Right lobe of liver (tissue), 4 donors: ENCODE measurements at regions not wholly inside any gene's neighbourhood (a gene's known extent, or its start where the extent isn't known, plus 50 kb on each side); places are given as distances from the start of the nearest gene placed in this dataset.

ENCODE experiments used
- POLR2A ChIP-seq: fragments of 450-650 bp; IDR thresholded peaks from one replicate; pipeline ENCODE4 v1.6.1; 2017; ENCODE audit warnings: antibody characterized with exemption, mild to moderate bottlenecking
- TF ChIP-seq, protein P1 (sequence below), 4 donors: fragments of 200-600 bp in 3 of 4; fragments of 450-650 bp in 1 of 4; IDR thresholded peaks; one replicate each; pipeline versions ENCODE4 v1.5.1 to v1.8.0; 2016 to 2022; ENCODE audit warnings: antibody characterized with exemption in 4 of 4, mild to moderate bottlenecking in 2 of 4
- donor health status: DM: no; HTN: no; CAD: no.
- donor health status: DM: no; HTN: no; CAD: no.
- donor health status: DM: no; HTN: yes; CAD: no.

DNA sequence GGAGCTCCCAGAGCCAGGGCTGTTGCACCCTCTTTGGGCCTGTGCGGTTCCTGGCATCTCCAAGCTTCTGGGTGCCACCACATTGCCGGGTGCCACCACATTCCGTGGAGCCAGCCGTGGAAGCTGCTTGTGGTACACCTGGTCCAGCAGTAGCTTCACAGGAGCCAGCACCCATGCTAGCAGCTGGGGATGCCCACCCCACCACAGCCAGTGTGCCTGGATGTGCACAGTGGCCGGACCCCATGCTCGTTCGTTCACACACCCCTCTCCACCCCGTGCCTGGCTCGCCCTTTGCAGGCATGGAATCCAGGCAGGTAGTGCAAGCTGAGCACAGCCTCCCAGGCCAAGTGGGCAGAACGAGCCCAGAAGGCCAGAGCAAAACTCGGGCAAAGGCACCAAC lies 1029.8 kb upstream of the GBE1 start:
- TF ChIP-seq, protein P1, sequence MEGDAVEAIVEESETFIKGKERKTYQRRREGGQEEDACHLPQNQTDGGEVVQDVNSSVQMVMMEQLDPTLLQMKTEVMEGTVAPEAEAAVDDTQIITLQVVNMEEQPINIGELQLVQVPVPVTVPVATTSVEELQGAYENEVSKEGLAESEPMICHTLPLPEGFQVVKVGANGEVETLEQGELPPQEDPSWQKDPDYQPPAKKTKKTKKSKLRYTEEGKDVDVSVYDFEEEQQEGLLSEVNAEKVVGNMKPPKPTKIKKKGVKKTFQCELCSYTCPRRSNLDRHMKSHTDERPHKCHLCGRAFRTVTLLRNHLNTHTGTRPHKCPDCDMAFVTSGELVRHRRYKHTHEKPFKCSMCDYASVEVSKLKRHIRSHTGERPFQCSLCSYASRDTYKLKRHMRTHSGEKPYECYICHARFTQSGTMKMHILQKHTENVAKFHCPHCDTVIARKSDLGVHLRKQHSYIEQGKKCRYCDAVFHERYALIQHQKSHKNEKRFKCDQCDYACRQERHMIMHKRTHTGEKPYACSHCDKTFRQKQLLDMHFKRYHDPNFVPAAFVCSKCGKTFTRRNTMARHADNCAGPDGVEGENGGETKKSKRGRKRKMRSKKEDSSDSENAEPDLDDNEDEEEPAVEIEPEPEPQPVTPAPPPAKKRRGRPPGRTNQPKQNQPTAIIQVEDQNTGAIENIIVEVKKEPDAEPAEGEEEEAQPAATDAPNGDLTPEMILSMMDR (IDR thresholded peaks at IDR 0.05) = no peak
- TF ChIP-seq POLR2A = no peak
